COLO668 (cell line): ENCODE measurements at regions not wholly inside any gene's neighbourhood (a gene's known extent, or its start where the extent isn't known, plus 50 kb on each side); places are given as distances from the start of the nearest gene placed in this dataset.

ENCODE experiments used
- DNase-seq: peaks from one replicate; lab custom pipeline; 2025; ENCODE audit not compliant: unreplicated experiment; lab: John Stamatoyannopoulos, UW

GRCh38 chr1:87603626-87604025 is 274.9 kb downstream of the LMO4 start:
- no peak for DNase-seq

- no peak for DNase-seq
Measured at GRCh38 chr1:87612956-87613355, 284.3 kb downstream of the LMO4 start.

- no peak for DNase-seq
Measured at GRCh38 chr1:87615491-87615890, 286.8 kb downstream of the LMO4 start.

- no peak for DNase-seq
Measured at GRCh38 chr1:87615901-87616300, 287.2 kb downstream of the LMO4 start.

- no peak for DNase-seq
Measured at GRCh38 chr1:87620807-87621206, 292.1 kb downstream of the LMO4 start.

- no peak for DNase-seq
Measured at GRCh38 chr1:87629673-87630072, 301.0 kb downstream of the LMO4 start.

- no peak for DNase-seq
Measured at GRCh38 chr1:87632232-87632631, 303.6 kb downstream of the LMO4 start.

- no peak for DNase-seq
Measured at GRCh38 chr1:87636198-87636892, 307.7 kb downstream of the LMO4 start.

- DNase-seq, result no peak
Measured at GRCh38 chr1:87638636-87639035, 310.0 kb downstream of the LMO4 start.

GRCh38 chr1:87641996-87642395 is 313.3 kb downstream of the LMO4 start:
- DNase-seq, result no peak

- DNase-seq, result no peak
Measured at GRCh38 chr1:87642581-87643221, 314.0 kb downstream of the LMO4 start.

- DNase-seq, result no peak
Measured at GRCh38 chr1:87644033-87644578, 315.4 kb downstream of the LMO4 start.

GRCh38 chr1:87644579-87645190 is 316.0 kb downstream of the LMO4 start:
- no peak for DNase-seq

GRCh38 chr1:87647430-87648177 is 318.9 kb downstream of the LMO4 start:
- no peak for DNase-seq

- DNase-seq, result no peak
Measured at GRCh38 chr1:87648323-87649119, 319.8 kb downstream of the LMO4 start.

- no peak for DNase-seq
Measured at GRCh38 chr1:87650306-87650705, 321.6 kb downstream of the LMO4 start.

GRCh38 chr1:87652176-87652575 is 323.5 kb downstream of the LMO4 start:
- DNase-seq, result no peak

- no peak for DNase-seq
Measured at GRCh38 chr1:87665151-87665550, 336.5 kb downstream of the LMO4 start.

- DNase-seq, result no peak
Measured at GRCh38 chr1:87666681-87667080, 338.0 kb downstream of the LMO4 start.

GRCh38 chr1:87669674-87670073 is 341.0 kb downstream of the LMO4 start:
- DNase-seq, result no peak

GRCh38 chr1:87673309-87673708 is 344.6 kb downstream of the LMO4 start:
- DNase-seq, result no peak
